ENCODE measurements at regions not wholly inside any gene's neighbourhood (a gene's known extent, or its start where the extent isn't known, plus 50 kb on each side); places are given as distances from the start of the nearest gene placed in this dataset.

DNA sequence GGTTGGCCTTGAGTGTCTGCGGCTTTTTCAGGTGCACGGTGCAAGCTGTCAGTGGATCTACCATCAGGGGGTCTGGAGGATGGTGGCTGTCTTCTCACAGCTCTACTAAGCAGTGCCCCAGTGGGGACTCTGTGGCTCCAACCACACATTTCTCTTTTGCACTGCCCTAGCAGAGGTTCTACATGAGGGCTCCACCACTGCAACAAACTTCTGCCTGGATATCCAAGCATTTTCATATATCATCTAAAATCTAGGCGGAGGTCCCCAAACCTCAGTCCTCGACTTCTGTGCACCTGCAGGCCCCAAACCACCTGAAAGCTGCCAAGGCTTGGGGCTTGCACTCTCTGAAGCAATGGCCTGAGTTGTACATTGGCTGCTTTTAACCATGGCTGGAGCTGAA is 601.5 kb downstream of the MTRR start:
- H3K9me3 ChIP-seq (ENCODE audit: control insufficient read depth in 1 of 2, insufficient read depth in 1 of 2, low read length in 2 of 2) = peaks cover 7 to 13% of the 10 kb centered on the region in 2 experiments
- H3K4me3 Mint-ChIP-seq = no peak overlapping the region
- no peak overlapping the region for H3K4me3 ChIP-seq (ENCODE audit: low read length)
- ATAC-seq (ENCODE audit: poor library complexity) (no peak), DNase-seq (no peak)
- intact Hi-C loops (cut with DNase I, micrococcal nuclease) = no loop called here
- peaks cover 10% of the 10 kb centered on the region for H3K9me3 Mint-ChIP-seq
- no peak overlapping the region for H3K27ac ChIP-seq (ENCODE audit: low read depth in 1 of 2, low read length in 2 of 2)
- no peaks in the 10 kb centered on the region for H3K27me3 Mint-ChIP-seq
- ChIA-PET POLR2A (no interaction called here), CTCF (no interaction called here)
- H3K27ac Mint-ChIP-seq = no peak overlapping the region
- H3K4me1 ChIP-seq (ENCODE audit: insufficient read depth, low read length) = no peaks in the 10 kb centered on the region
- no peaks in the 10 kb centered on the region for H3K4me1 Mint-ChIP-seq (ENCODE audit: low read depth)
- no peaks in the 10 kb centered on the region for H3K27me3 ChIP-seq (ENCODE audit: control insufficient read depth in 1 of 2, insufficient read depth in 2 of 2, low read length in 2 of 2)
- no peaks in the 10 kb centered on the region for H3K36me3 Mint-ChIP-seq (ENCODE audit: low read depth)
- no peak for TF ChIP-seq CTCF (IDR thresholded peaks at IDR 0.05)
- no peaks in the 10 kb centered on the region for H3K36me3 ChIP-seq (ENCODE audit: insufficient read depth, low read length)

DNA sequence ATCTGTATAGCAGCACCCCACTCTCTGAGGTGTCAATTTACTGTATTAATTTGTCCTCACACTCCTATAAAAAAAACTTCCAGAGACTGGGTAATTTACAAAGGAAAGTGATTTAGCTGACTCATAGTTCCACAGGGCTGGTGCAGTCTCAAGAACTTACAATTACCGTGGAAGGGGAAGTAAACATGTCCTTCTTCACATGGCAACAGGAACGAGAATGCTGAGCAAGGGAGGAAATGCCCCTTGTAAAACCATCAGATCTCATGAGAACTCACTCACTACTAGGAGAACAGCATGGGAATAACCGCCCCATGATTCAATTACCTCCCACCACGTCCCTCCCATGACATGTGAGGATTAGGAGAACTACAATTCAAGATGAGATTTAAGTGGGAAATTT is 602.6 kb downstream of the MTRR start:
- intact Hi-C loops (cut with DNase I, micrococcal nuclease) = no loop called here
- no peaks in the 10 kb centered on the region for H3K27me3 Mint-ChIP-seq

DNA sequence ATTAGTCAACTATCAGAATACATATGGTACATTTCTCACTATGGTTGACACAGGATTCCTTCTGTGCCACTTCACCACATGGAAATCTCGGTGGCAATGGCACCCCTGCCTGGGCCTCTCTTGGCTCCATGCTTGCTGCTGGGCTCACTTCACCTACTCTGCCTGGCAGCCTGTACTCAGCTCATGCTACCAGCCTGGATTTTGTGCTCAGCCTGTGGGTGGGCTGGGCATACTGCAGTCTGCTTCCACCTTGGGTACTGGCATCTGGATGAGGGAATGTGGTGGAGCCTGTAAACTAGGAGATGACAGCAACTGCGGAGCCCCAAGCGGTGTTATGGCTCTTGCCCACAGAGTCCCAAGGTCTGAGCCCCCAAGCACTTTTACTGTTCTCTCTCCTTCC is 604.1 kb downstream of the MTRR start:
- DNase-seq (no peak), ATAC-seq (ENCODE audit: poor library complexity) (no peak)
- Mint-ChIP-seq H3K4me3 (no peak overlapping the region), H3K36me3 (ENCODE audit: low read depth) (no peaks in the 10 kb centered on the region), H3K27ac (no peak overlapping the region), H3K27me3 (no peaks in the 10 kb centered on the region), H3K4me1 (ENCODE audit: low read depth) (no peaks in the 10 kb centered on the region), H3K9me3 (peaks cover 10% of the 10 kb centered on the region)
- peaks cover 7 to 13% of the 10 kb centered on the region in 2 experiments for H3K9me3 ChIP-seq (ENCODE audit: control insufficient read depth in 1 of 2, insufficient read depth in 1 of 2, low read length in 2 of 2)
- no peak overlapping the region for H3K27ac ChIP-seq (ENCODE audit: low read depth in 1 of 2, low read length in 2 of 2)
- no peak for TF ChIP-seq CTCF (IDR thresholded peaks at IDR 0.05)
- no peaks in the 10 kb centered on the region for H3K4me1 ChIP-seq (ENCODE audit: insufficient read depth, low read length)
- H3K27me3 ChIP-seq (ENCODE audit: control insufficient read depth in 1 of 2, insufficient read depth in 2 of 2, low read length in 2 of 2) = no peaks in the 10 kb centered on the region
- ChIA-PET POLR2A (no interaction called here), CTCF (no interaction called here)
- intact Hi-C loops (cut with DNase I, micrococcal nuclease) = no loop called here
- H3K36me3 ChIP-seq (ENCODE audit: insufficient read depth, low read length) = no peaks in the 10 kb centered on the region
- no peak overlapping the region for H3K4me3 ChIP-seq (ENCODE audit: low read length)

More for the DNA sequence above, 602.6 kb downstream of the MTRR start:
- Histone ChIP-seq H3K9me3 (ENCODE audit: control insufficient read depth in 1 of 2, insufficient read depth in 1 of 2, low read length in 2 of 2) (peaks cover 7 to 13% of the 10 kb centered on the region in 2 experiments), H3K36me3 (ENCODE audit: insufficient read depth, low read length) (no peaks in the 10 kb centered on the region), H3K4me3 (ENCODE audit: low read length) (no peak overlapping the region), H3K27ac (ENCODE audit: low read depth in 1 of 2, low read length in 2 of 2) (no peak overlapping the region), H3K4me1 (ENCODE audit: insufficient read depth, low read length) (no peaks in the 10 kb centered on the region), H3K27me3 (ENCODE audit: control insufficient read depth in 1 of 2, insufficient read depth in 2 of 2, low read length in 2 of 2) (no peaks in the 10 kb centered on the region)
- Mint-ChIP-seq H3K9me3 (peaks cover 10% of the 10 kb centered on the region), H3K36me3 (ENCODE audit: low read depth) (no peaks in the 10 kb centered on the region), H3K4me1 (ENCODE audit: low read depth) (no peaks in the 10 kb centered on the region), H3K27ac (no peak overlapping the region), H3K4me3 (no peak overlapping the region)
- ATAC-seq (ENCODE audit: poor library complexity) (no peak), DNase-seq (no peak)
- TF ChIP-seq CTCF (IDR thresholded peaks at IDR 0.05) = no peak
- ChIA-PET CTCF (no interaction called here), POLR2A (no interaction called here)
